NT2/D1 (cell line): ENCODE measurements at regions not wholly inside any gene's neighbourhood (a gene's known extent, or its start where the extent isn't known, plus 50 kb on each side); places are given as distances from the start of the nearest gene placed in this dataset.
A peak's percentile ranks its signal among the peaks of the same experiment; 100 is the strongest.

Source experiments
- DNase-seq: peaks from one replicate; pipeline ENCODE4 v3.0.0-alpha.2; 2011; ENCODE audit warnings: low read depth, low spot score
- H3K27me3 ChIP-seq: 2 replicates; pipeline ENCODE4 v1.6.0; 2011; ENCODE audit warnings: mild to moderate bottlenecking; ENCODE audit not compliant: insufficient read length, insufficient read depth
- H3K36me3 ChIP-seq: 2 replicates; pipeline ENCODE4 v1.6.1; 2011; ENCODE audit warnings: mild to moderate bottlenecking, low read length, mixed read lengths; ENCODE audit not compliant: insufficient read depth, insufficient read length
- H3K4me1 ChIP-seq: 2 replicates; pipeline ENCODE4 v1.5.1; 2011; ENCODE audit not compliant: insufficient read depth, insufficient read length
- H3K4me3 ChIP-seq: 2 replicates; pipeline ENCODE4 v1.5.1; 2011; ENCODE audit warnings: low read depth; ENCODE audit not compliant: insufficient read length
- H3K9ac ChIP-seq: 2 replicates; pipeline ENCODE4 v1.6.0; 2011; ENCODE audit warnings: low read depth; ENCODE audit not compliant: insufficient read length
- H3K9me3 ChIP-seq: 2 replicates; pipeline ENCODE4 v1.5.1; 2011; ENCODE audit warnings: mild to moderate bottlenecking, low read length; ENCODE audit not compliant: insufficient read depth
- SUZ12 ChIP-seq: IDR thresholded peaks from 2 replicates; pipeline ENCODE4 v1.6.1; 2011; ENCODE audit not compliant: insufficient read length, insufficient read depth; ENCODE audit errors: extremely low read depth
- YY1 ChIP-seq: IDR thresholded peaks from 2 replicates; pipeline ENCODE4 v1.6.1; 2011; ENCODE audit not compliant: insufficient read length, insufficient read depth
- ZNF274 ChIP-seq: IDR thresholded peaks from 2 replicates; pipeline ENCODE4 v1.6.1; 2011; ENCODE audit warnings: mild to moderate bottlenecking, low read depth, low read length

GRCh38 chr7:19480383-19480782 is 228.5 kb downstream of the POLR1F start:
- H3K9ac ChIP-seq: no peak overlapping the region
- TF ChIP-seq YY1 (no peak), SUZ12 (no peak), ZNF274 (no peak)
- no peak for DNase-seq
- H3K36me3 ChIP-seq: no peaks in the 10 kb centered on the region
- no peaks in the 10 kb centered on the region for H3K27me3 ChIP-seq
- no peak overlapping the region for H3K4me3 ChIP-seq
- peaks cover 23% of the 10 kb centered on the region; the same call in 1 of the 2 replicates for H3K9me3 ChIP-seq
- no peaks in the 10 kb centered on the region for H3K4me1 ChIP-seq

GRCh38 chr7:19470031-19470430 is 238.8 kb downstream of the POLR1F start:
- Histone ChIP-seq H3K4me1 (no peaks in the 10 kb centered on the region), H3K36me3 (no peaks in the 10 kb centered on the region), H3K9ac (no peak overlapping the region), H3K9me3 (no peaks in the 10 kb centered on the region), H3K27me3 (no peaks in the 10 kb centered on the region), H3K4me3 (no peak overlapping the region)
- no peak for TF ChIP-seq ZNF274
- no peak for TF ChIP-seq YY1
- TF ChIP-seq SUZ12: no peak
- DNase-seq: no peak

- DNase-seq: no peak
- Histone ChIP-seq H3K27me3 (no peaks in the 10 kb centered on the region), H3K9me3 (no peaks in the 10 kb centered on the region), H3K4me1 (no peaks in the 10 kb centered on the region), H3K9ac (no peak overlapping the region), H3K4me3 (no peak overlapping the region), H3K36me3 (no peaks in the 10 kb centered on the region)
- TF ChIP-seq YY1 (no peak), SUZ12 (no peak), ZNF274 (no peak)
Measured at GRCh38 chr7:19465861-19466260, 243.0 kb downstream of the POLR1F start.

- no peaks in the 10 kb centered on the region for H3K9me3 ChIP-seq
- no peaks in the 10 kb centered on the region for H3K27me3 ChIP-seq
- TF ChIP-seq SUZ12 (no peak), YY1 (no peak)
- H3K4me3 ChIP-seq: no peak overlapping the region
- H3K36me3 ChIP-seq: no peaks in the 10 kb centered on the region
- no peaks in the 10 kb centered on the region for H3K4me1 ChIP-seq
- DNase-seq: no peak
- no peak overlapping the region for H3K9ac ChIP-seq
Measured at GRCh38 chr7:19464751-19465150, 244.1 kb downstream of the POLR1F start.

GRCh38 chr7:19464241-19464640 is 244.6 kb downstream of the POLR1F start:
- no peak for DNase-seq
- Histone ChIP-seq H3K4me1 (no peaks in the 10 kb centered on the region), H3K27me3 (no peaks in the 10 kb centered on the region), H3K36me3 (no peaks in the 10 kb centered on the region), H3K4me3 (no peak overlapping the region), H3K9me3 (no peaks in the 10 kb centered on the region), H3K9ac (no peak overlapping the region)
- TF ChIP-seq YY1 (no peak), ZNF274 (no peak), SUZ12 (no peak)

- Histone ChIP-seq H3K4me3 (no peak overlapping the region), H3K9ac (no peak overlapping the region), H3K9me3 (no peaks in the 10 kb centered on the region), H3K36me3 (no peaks in the 10 kb centered on the region), H3K4me1 (no peaks in the 10 kb centered on the region), H3K27me3 (no peaks in the 10 kb centered on the region)
- no peak for DNase-seq
- TF ChIP-seq YY1 (no peak), ZNF274 (no peak), SUZ12 (no peak)
Measured at GRCh38 chr7:19463581-19463980, 245.3 kb downstream of the POLR1F start.

GRCh38 chr7:19455623-19456022 is 253.2 kb downstream of the POLR1F start:
- Histone ChIP-seq H3K27me3 (no peaks in the 10 kb centered on the region), H3K4me3 (no peak overlapping the region), H3K9me3 (no peaks in the 10 kb centered on the region; the same call in 1 of the 2 replicates), H3K4me1 (no peaks in the 10 kb centered on the region), H3K36me3 (no peaks in the 10 kb centered on the region), H3K9ac (no peak overlapping the region)
- TF ChIP-seq ZNF274: no peak
- TF ChIP-seq SUZ12: no peak
- TF ChIP-seq YY1: no peak
- peak; percentile 49 for DNase-seq

- Histone ChIP-seq H3K9me3 (no peaks in the 10 kb centered on the region), H3K36me3 (no peaks in the 10 kb centered on the region), H3K4me3 (no peak overlapping the region), H3K9ac (no peak overlapping the region), H3K4me1 (no peaks in the 10 kb centered on the region), H3K27me3 (no peaks in the 10 kb centered on the region)
- TF ChIP-seq SUZ12: no peak
- no peak for TF ChIP-seq YY1
- no peak for TF ChIP-seq ZNF274
- no peak for DNase-seq
Measured at GRCh38 chr7:19448091-19448490, 260.7 kb downstream of the POLR1F start.
